Gastroesophageal sphincter (tissue), 4 donors: ENCODE measurements at regions not wholly inside any gene's neighbourhood (a gene's known extent, or its start where the extent isn't known, plus 50 kb on each side); places are given as distances from the start of the nearest gene placed in this dataset.

Experiments
- ATAC-seq: fragments of 150-250 bp; one replicate; pipeline ENCODE4 v1.9.1; 2016; ENCODE audit warnings: mild to moderate bottlenecking, moderate library complexity
- H3K27ac ChIP-seq, 4 donors: fragments of 200-600 bp; sonication (generic) in 3 of 4; 1 replicate in 3 of 4; 2 replicates in 1 of 4; pipeline ENCODE4 v1.5.1; 2016 to 2019
- H3K27me3 ChIP-seq: fragments of 200-600 bp; sonication (generic); one replicate; pipeline ENCODE4 v1.5.1; 2019
- H3K36me3 ChIP-seq, 2 donors: fragments of 200-600 bp; sonication (generic); one replicate each; pipeline ENCODE4 v1.5.1; 2019; ENCODE audit warnings: control low read depth in 1 of 2
- H3K4me1 ChIP-seq, 3 donors: fragments of 200-600 bp; sonication (generic); 1 replicate in 2 of 3; 2 replicates in 1 of 3; pipeline ENCODE4 v1.5.1; 2016 to 2019; ENCODE audit warnings: control low read depth in 2 of 3
- H3K4me3 ChIP-seq, 2 donors: fragments of 200-600 bp; sonication (generic); one replicate each; pipeline ENCODE4 v1.5.1; 2019; ENCODE audit warnings: mild to moderate bottlenecking in 1 of 2, moderate library complexity in 1 of 2
- H3K9me3 ChIP-seq, 3 donors: fragments of 200-600 bp; sonication (generic); one replicate each; pipeline ENCODE4 v1.5.1; 2017 to 2019; ENCODE audit warnings: control low read depth in 2 of 3
- CTCF ChIP-seq, 4 experiments: fragments of 200-600 bp in 2 of 4; fragments of 450-650 bp in 2 of 4; sonication (generic) in 1 of 4; IDR thresholded peaks; one replicate each; pipeline ENCODE4 v1.5.1; 2017 to 2019; ENCODE audit warnings: antibody characterized with exemption in 4 of 4, mild to moderate bottlenecking in 2 of 4, moderate library complexity in 2 of 4
- EP300 ChIP-seq: sonication (generic); formaldehyde crosslinking; IDR thresholded peaks from one replicate; pipeline ENCODE4 v1.6.1; 2017; ENCODE audit warnings: antibody characterized with exemption, mild to moderate bottlenecking
- POLR2A ChIP-seq, 2 donors: fragments of 450-650 bp; IDR thresholded peaks; one replicate each; pipeline ENCODE4 v1.6.1; 2017; ENCODE audit warnings: antibody characterized with exemption in 2 of 2, mild to moderate bottlenecking in 2 of 2, moderate library complexity in 1 of 2
- POLR2AphosphoS5 ChIP-seq: sonication (generic); formaldehyde crosslinking; IDR thresholded peaks from one replicate; pipeline ENCODE4 v1.6.1; 2017; ENCODE audit warnings: antibody characterized with exemption
- WGBS, 2 donors: methylation state at CpG; one replicate each; pipeline ENCODE4 v1.1.5; 2018; ENCODE audit warnings: low coverage in 1 of 2; 5-methylcytosine and 5-hydroxymethylcytosine counted together

- peaks cover 0 to 23% (median 6%) of the 10 kb centered on the region in 3 donors for H3K4me1 ChIP-seq
- no peaks in the 10 kb centered on the region for H3K9me3 ChIP-seq
- no peaks in the 10 kb centered on the region for H3K36me3 ChIP-seq
- no peak for ATAC-seq
- no peaks in the 10 kb centered on the region for H3K27me3 ChIP-seq
- TF ChIP-seq EP300 (no peak), POLR2AphosphoS5 (no peak), POLR2A (IDR thresholded peaks at IDR 0.05) (no peak)
- no peak overlapping the region for H3K4me3 ChIP-seq
- WGBS, 2 donors, result 70 to 79% methylated on average over 4 of the region's 4 CpGs
- no peak overlapping the region for H3K27ac ChIP-seq
Observed at GRCh38 chr1:14500041-14500440, 98.4 kb upstream of the KAZN start.

DNA sequence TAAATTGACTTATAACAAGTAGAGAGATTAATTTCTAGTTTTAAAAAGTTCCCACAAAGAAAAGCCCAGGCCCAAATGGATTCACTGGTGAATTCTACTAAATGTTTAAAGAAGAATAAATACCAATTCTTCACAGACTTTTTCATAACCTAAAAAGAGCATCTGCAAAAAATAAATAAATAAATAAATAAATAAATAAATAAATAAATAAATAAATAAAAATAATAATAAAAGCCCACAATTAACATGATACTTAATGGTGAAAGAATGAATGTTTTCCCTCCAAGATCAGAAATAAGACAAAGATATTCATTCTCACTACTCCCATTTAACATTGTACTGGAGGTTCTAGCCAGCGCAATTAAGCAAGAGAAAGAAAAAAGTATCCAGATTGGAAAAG lies 97.6 kb upstream of the KAZN start:
- Histone ChIP-seq H3K27ac (no peak overlapping the region), H3K36me3 (no peaks in the 10 kb centered on the region), H3K9me3 (no peaks in the 10 kb centered on the region), H3K4me3 (no peak overlapping the region), H3K4me1 (peaks cover 0 to 19% (median 6%) of the 10 kb centered on the region in 3 donors), H3K27me3 (no peaks in the 10 kb centered on the region)
- TF ChIP-seq EP300 (no peak), CTCF (IDR thresholded peaks at IDR 0.05) (no peak), POLR2AphosphoS5 (no peak), POLR2A (IDR thresholded peaks at IDR 0.05) (no peak)
- WGBS, 2 donors, result 93 to 100% methylated on average over 1 of the region's 1 CpG
- no peak for ATAC-seq

GRCh38 chr1:14504517-14504916 lies 94.0 kb upstream of the KAZN start:
- TF ChIP-seq POLR2AphosphoS5, result no peak
- TF ChIP-seq EP300, result no peak
- no peak for TF ChIP-seq POLR2A (IDR thresholded peaks at IDR 0.05)
- no peak for TF ChIP-seq CTCF (IDR thresholded peaks at IDR 0.05)
- WGBS, 2 donors, result 67 to 81% methylated on average over 4 to 5 of the region's 5 CpGs
- H3K4me3 ChIP-seq, result no peak overlapping the region
- no peaks in the 10 kb centered on the region for H3K27me3 ChIP-seq
- H3K4me1 ChIP-seq, result peaks cover 0 to 15% (median 0%) of the 10 kb centered on the region in 3 donors
- no peaks in the 10 kb centered on the region for H3K9me3 ChIP-seq
- no peaks in the 10 kb centered on the region for H3K36me3 ChIP-seq
- no peak overlapping the region for H3K27ac ChIP-seq
- ATAC-seq, result no peak

DNA sequence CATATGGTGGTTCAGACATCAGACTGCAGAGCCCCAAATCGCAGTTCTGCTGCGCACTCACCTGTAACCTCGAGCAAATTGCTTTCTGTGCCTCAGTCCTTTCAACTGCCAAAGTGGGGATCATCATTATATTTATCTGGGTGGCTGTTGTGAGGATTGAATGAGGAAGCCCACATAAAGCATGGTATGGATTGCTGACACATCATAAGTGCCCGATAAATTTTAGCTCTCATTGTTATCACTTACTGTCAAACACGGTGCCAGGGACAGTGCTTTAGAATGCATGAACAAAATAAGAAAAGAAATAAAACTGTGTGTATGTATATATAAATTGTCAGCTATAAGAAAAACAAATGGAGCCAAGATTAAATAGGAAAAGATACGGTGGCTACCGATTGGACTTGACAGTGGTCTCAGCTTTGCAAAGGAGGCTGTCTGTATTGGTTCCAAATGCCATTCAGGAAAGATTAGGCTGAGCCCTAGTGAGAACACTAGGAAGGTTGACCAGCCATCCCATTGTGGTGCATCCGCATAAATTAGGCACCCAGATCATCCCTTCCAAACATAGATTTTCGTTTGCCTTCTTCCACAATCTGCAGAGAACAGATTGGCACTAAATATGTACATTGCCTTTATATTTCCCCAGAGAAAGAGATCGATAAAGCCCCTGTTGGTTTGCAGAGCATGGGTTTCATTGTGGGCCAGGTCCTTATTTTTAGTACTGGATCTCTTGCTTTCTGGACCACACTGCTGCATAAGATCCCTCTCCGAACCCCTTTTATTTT lies 91.8 kb upstream of the KAZN start:
- Histone ChIP-seq H3K27ac (no peak overlapping the region), H3K4me3 (no peak overlapping the region), H3K27me3 (no peaks in the 10 kb centered on the region), H3K4me1 (peaks cover 0 to 26% (median 0%) of the 10 kb centered on the region in 3 donors), H3K36me3 (no peaks in the 10 kb centered on the region), H3K9me3 (no peaks in the 10 kb centered on the region)
- WGBS, 2 donors, result 59 to 64% methylated on average over 8 to 10 of the region's 11 CpGs
- no peak for ATAC-seq
- no peak for TF ChIP-seq EP300
- no peak for TF ChIP-seq POLR2AphosphoS5
- TF ChIP-seq POLR2A (IDR thresholded peaks at IDR 0.05), result no peak
- no peak for TF ChIP-seq CTCF (IDR thresholded peaks at IDR 0.05)

DNA sequence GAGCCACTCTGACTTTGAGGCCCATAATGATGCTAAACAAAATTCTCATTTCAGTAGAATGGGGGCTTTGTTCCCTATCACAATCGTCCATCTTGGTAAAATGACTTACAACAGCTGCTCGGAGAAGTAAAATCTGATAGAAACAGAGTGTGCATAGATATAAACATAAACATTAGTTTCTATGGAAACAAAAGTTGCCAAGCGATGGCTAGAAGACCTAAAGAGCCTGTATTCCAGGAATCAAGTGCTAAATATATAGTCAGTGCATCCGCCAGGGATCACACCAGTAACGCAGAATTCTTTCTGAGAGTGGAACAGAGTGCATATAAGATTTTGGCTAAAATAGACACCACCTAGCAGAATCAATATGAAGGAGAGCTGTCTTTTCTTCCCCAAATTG lies 91.2 kb upstream of the KAZN start:
- Histone ChIP-seq H3K9me3 (no peaks in the 10 kb centered on the region), H3K27ac (no peak overlapping the region), H3K4me1 (peaks cover 0 to 32% (median 0%) of the 10 kb centered on the region in 3 donors), H3K4me3 (no peak overlapping the region), H3K36me3 (no peaks in the 10 kb centered on the region), H3K27me3 (no peaks in the 10 kb centered on the region)
- 13% methylated on average over 5 of the region's 5 CpGs for WGBS, 2 donors
- no peak for TF ChIP-seq EP300
- TF ChIP-seq POLR2A (IDR thresholded peaks at IDR 0.05), result no peak
- no peak for TF ChIP-seq CTCF (IDR thresholded peaks at IDR 0.05)
- no peak for TF ChIP-seq POLR2AphosphoS5
- no peak for ATAC-seq
